GM12874 (cell line): ENCODE measurements at regions not wholly inside any gene's neighbourhood (a gene's known extent, or its start where the extent isn't known, plus 50 kb on each side); places are given as distances from the start of the nearest gene placed in this dataset.

Experiments
- CTCF ChIP-seq: IDR thresholded peaks from 2 replicates; pipeline ENCODE4 v1.5.1; 2011; ENCODE audit warnings: low read depth, mild to moderate bottlenecking, control low read depth, low read length, moderate library complexity; ENCODE audit not compliant: insufficient read depth

DNA sequence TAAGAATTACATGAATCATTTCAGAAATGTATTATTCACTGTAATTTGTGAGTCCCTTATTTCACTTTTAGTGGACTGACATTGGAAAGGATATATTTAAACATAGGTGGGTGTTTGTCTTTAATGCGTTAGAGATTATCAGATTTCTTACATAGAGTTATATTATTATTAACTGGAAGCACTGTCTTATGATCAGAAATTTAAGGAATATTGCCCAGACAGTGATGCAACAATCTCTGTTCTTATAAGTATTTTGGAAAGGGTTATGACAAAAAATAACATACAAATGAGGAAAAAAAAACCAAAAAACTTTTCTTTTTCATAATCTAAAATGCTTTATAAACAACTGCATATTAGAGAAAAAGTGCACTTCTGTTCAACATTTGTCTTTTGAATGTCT is 836.6 kb downstream of the SLC6A15 start:
- TF ChIP-seq CTCF: no peak

- no peak for TF ChIP-seq CTCF
Observed at GRCh38 chr12:84073401-84073800, 839.2 kb downstream of the SLC6A15 start.

DNA sequence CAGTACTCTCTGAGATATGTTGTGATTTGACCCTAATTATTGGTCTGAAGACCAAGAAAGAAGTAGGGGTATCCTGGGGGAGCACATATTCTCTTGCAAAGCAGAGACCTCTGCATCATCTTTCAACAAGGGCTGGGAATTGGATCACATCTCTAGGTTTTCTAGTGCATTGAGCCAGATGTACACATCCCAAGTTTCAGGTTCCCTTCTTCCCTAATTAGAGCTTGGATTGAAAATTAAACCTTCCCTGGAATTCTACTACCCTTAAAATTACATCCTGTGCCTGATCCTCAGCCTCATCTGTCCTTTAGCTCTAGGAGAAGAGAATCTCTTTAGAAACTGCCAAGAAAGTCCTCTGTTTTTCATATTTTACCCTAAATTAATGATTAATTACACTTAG is 839.6 kb downstream of the SLC6A15 start:
- no peak for TF ChIP-seq CTCF

- TF ChIP-seq CTCF: no peak
Observed at GRCh38 chr12:84070292-84070691, 842.3 kb downstream of the SLC6A15 start.

GRCh38 chr12:84069699-84070098 is 842.9 kb downstream of the SLC6A15 start:
- TF ChIP-seq CTCF: no peak

- no peak for TF ChIP-seq CTCF
Observed at GRCh38 chr12:84069198-84069597, 843.4 kb downstream of the SLC6A15 start.

- no peak for TF ChIP-seq CTCF
Observed at GRCh38 chr12:84058136-84058535, 854.5 kb downstream of the SLC6A15 start.

GRCh38 chr12:84054811-84055210 is 857.8 kb downstream of the SLC6A15 start:
- TF ChIP-seq CTCF: no peak
